Mammary epithelial cell (primary cell): ENCODE measurements at regions not wholly inside any gene's neighbourhood (a gene's known extent, or its start where the extent isn't known, plus 50 kb on each side); places are given as distances from the start of the nearest gene placed in this dataset.

ENCODE experiments used
- EZH2 ChIP-seq: IDR thresholded peaks from 2 replicates; pipeline ENCODE4 v1.6.1; 2012; ENCODE audit warnings: low read length, inconsistent platforms, borderline replicate concordance
- TF ChIP-seq, protein P1 (sequence below), 2 donors: IDR thresholded peaks in 1 of 2; conservative IDR thresholded peaks in 1 of 2; 2 replicates each; pipeline ENCODE4 v1.5.1; 2011 to 2012; ENCODE audit warnings: inconsistent platforms in 2 of 2, low read length in 2 of 2, mild to moderate bottlenecking in 2 of 2, control low read depth in 1 of 2, low read depth in 1 of 2; ENCODE audit not compliant: insufficient read depth in 1 of 2; ENCODE audit errors: extremely low read depth in 1 of 2

DNA sequence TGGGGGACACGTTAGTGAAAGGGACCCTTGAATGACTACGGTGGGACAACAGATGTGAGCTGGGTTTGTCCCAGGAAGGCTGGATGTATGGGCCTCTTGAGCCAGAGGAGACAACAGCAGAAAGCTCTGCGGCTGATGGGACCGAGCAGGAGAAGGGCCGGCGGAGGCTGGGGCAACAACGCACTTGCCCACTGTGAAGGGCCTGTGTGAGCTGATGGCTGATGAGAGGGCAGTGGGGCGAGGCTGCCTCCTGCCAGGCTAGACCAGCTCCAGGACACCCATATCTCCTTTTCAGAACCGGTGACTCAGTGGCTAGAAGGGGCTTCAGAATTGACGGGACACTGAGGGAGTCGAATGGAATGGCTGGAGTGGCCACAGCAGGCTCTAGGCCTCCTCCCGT lies 250.1 kb downstream of the SEC14L1 start:
- TF ChIP-seq, protein P1, sequence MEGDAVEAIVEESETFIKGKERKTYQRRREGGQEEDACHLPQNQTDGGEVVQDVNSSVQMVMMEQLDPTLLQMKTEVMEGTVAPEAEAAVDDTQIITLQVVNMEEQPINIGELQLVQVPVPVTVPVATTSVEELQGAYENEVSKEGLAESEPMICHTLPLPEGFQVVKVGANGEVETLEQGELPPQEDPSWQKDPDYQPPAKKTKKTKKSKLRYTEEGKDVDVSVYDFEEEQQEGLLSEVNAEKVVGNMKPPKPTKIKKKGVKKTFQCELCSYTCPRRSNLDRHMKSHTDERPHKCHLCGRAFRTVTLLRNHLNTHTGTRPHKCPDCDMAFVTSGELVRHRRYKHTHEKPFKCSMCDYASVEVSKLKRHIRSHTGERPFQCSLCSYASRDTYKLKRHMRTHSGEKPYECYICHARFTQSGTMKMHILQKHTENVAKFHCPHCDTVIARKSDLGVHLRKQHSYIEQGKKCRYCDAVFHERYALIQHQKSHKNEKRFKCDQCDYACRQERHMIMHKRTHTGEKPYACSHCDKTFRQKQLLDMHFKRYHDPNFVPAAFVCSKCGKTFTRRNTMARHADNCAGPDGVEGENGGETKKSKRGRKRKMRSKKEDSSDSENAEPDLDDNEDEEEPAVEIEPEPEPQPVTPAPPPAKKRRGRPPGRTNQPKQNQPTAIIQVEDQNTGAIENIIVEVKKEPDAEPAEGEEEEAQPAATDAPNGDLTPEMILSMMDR (conservative IDR thresholded peaks at IDR 0.05 in 1 of 2, IDR thresholded peaks at IDR 0.05 in 1 of 2; ENCODE audit: extremely low read depth in 1 of 2, insufficient read depth in 1 of 2, low read depth in 1 of 2, low read length in 2 of 2) = no peak
- no peak for TF ChIP-seq EZH2
